C4-2B (cell line): ENCODE measurements at regions not wholly inside any gene's neighbourhood (a gene's known extent, or its start where the extent isn't known, plus 50 kb on each side); places are given as distances from the start of the nearest gene placed in this dataset.

Experiments used
- H3K27ac ChIP-seq: fragments of 450-650 bp; 2 replicates; pipeline ENCODE4 v1.5.1; 2017
- ZFX ChIP-seq: fragments of 450-650 bp; IDR thresholded peaks from 2 replicates; pipeline ENCODE4 v1.6.1; 2017
- TF ChIP-seq, protein P1 (sequence below): fragments of 450-650 bp; conservative IDR thresholded peaks from 2 replicates; pipeline ENCODE4 v1.5.1; 2017; ENCODE audit warnings: mild to moderate bottlenecking

DNA sequence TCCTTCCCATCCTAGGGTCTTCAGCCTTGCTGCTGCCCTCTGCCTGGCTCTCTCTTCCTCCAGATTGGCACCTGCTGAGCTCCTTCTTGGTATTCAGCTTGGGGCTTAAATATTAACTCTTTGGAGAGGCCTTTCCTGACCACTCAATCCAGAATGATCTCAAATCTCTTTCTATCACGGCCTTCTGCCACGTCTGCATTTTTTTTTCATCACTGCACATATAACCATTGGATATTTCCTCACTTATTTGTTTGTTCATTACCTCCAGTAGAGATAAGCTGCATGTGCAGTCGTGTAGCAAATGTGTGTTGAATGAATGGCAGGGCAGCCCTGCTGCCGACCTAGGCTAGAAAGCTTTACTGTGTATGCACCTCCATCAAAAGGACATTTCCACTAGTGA lies 51.6 kb upstream of the MPP7 start:
- TF ChIP-seq, protein P1, sequence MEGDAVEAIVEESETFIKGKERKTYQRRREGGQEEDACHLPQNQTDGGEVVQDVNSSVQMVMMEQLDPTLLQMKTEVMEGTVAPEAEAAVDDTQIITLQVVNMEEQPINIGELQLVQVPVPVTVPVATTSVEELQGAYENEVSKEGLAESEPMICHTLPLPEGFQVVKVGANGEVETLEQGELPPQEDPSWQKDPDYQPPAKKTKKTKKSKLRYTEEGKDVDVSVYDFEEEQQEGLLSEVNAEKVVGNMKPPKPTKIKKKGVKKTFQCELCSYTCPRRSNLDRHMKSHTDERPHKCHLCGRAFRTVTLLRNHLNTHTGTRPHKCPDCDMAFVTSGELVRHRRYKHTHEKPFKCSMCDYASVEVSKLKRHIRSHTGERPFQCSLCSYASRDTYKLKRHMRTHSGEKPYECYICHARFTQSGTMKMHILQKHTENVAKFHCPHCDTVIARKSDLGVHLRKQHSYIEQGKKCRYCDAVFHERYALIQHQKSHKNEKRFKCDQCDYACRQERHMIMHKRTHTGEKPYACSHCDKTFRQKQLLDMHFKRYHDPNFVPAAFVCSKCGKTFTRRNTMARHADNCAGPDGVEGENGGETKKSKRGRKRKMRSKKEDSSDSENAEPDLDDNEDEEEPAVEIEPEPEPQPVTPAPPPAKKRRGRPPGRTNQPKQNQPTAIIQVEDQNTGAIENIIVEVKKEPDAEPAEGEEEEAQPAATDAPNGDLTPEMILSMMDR: no peak
- TF ChIP-seq ZFX: no peak
- no peak overlapping the region for H3K27ac ChIP-seq

DNA sequence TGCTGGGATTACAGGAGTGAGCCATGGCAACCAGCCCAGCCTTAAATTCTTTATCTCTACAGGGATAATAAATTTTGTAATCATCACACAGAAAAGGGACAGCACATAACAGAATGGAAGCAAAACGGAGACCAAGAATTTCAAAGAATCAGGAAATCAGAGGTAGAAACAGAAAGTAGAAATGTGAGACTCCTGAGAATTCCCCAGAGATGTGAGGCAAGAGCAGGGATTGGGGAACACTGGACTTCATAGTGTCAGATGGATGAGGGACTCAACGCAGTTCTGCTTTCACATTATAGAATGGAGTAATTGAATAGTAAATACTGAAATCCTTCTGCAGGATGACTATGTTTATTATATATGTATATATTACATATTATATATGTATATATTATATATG lies 52.5 kb upstream of the MPP7 start:
- TF ChIP-seq, protein P1: no peak
- TF ChIP-seq ZFX: no peak
- no peak overlapping the region for H3K27ac ChIP-seq

DNA sequence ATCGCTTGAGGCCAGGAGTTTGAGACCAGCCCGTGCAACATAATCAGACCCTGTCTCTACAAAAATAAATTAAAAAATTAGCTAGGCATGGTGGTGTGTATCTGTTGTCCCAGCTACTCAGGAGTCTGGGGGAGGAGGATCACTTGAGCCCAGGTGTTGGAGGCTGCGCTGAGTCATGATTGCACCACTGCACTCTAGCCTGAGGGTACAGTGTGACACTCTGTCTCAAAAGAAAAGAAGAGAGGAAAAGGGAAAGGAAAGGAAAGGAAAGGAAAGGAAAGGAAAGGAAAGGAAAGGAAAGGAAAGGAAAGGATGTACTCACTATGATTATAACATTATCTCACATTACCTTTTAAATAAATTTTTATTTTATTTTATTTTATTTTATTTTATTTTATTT lies 56.5 kb upstream of the MPP7 start:
- TF ChIP-seq ZFX: no peak
- TF ChIP-seq, protein P1: no peak
- no peak overlapping the region for H3K27ac ChIP-seq

DNA sequence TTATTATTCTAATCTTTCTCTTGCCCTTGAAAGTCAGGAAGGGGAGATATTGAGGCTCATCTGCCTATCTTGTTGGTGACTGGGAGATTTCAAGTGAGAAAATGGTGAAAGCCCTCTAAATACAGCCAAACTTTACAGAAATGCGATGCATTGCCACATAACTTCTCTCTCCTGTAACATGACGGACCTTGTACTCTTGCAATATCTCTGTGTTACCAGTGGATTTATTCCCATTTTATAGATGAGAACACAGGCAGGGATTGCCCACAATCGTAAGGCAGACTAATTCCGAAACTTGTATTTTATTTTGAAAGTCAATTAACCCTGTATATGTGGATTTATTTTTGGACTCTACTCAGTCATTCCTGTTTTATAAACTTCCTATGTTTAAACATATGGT lies 57.3 kb upstream of the MPP7 start:
- H3K27ac ChIP-seq: no peak overlapping the region
- TF ChIP-seq ZFX: no peak
- TF ChIP-seq, protein P1: no peak

DNA sequence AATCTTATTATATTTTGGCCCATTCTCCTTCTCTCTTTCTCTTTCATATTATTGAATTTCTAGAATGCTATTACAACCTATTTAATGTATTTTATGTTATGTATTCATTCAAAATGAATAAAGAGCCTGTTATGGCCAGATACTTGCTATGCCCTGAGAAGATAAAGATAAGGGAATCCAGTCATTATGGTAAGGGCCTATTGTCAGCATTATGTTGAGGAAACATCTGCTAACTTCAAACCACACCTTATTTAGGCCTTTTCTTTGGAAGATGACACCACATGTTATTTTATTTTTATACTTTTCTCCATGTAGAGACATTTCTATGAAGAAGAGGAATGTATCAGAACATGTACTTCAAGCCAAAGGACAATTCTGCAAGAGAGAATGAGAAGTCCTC lies 60.5 kb upstream of the MPP7 start:
- TF ChIP-seq, protein P1: no peak
- TF ChIP-seq ZFX: no peak
- no peak overlapping the region for H3K27ac ChIP-seq

DNA sequence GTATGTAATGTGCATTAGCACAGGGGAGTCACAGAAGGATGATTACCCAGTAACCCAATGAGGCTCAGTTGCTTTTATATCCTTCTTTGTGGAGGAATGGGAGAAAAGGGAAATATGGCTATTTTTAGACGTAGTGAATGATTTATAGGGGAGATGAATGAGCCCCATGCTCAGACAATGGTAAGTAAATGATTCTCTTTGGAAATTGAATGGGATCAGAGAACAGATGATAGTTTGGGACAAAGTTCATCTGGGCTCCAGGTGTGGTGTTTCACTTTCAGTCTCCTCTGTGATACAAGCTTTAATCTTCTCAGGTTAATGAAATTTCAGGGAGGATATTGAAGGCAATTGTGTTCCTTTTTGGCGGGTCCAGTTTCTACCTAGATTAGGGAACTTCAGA lies 63.0 kb upstream of the MPP7 start:
- TF ChIP-seq, protein P1: no peak
- no peak for TF ChIP-seq ZFX

DNA sequence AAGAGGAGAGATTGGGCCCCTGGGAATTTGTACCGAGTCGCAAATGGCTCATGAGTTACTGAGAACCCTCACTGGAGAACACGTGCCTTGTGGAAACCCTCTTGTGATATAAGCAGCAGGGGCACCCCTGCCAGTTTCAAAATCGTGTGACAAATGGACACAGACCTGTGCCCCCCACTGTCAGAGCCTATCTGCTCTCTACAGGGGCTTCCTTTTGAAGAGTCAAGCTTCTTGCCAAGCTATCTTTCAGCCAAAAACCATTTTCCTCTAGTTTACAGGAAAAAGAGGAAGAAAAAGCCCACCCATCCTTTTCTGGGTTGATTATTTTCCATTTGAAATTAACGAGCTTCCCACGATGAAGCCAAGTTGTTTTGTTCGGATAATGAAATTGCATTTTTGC lies 64.1 kb upstream of the MPP7 start:
- TF ChIP-seq ZFX: no peak
- TF ChIP-seq, protein P1: no peak
- H3K27ac ChIP-seq: no peak overlapping the region

More for the DNA sequence above, 63.0 kb upstream of the MPP7 start:
- H3K27ac ChIP-seq: no peak overlapping the region
